Esophagus squamous epithelium (tissue), 4 donors: ENCODE measurements at regions not wholly inside any gene's neighbourhood (a gene's known extent, or its start where the extent isn't known, plus 50 kb on each side); places are given as distances from the start of the nearest gene placed in this dataset.

ENCODE experiments used
- CTCF ChIP-seq, 6 experiments: fragments of 450-650 bp in 4 of 6; fragments of 200-600 bp in 2 of 6; sonication (generic) in 2 of 6; IDR thresholded peaks; one replicate each; pipeline ENCODE4 v1.5.1; 2016 to 2019; ENCODE audit warnings: antibody characterized with exemption in 6 of 6, mild to moderate bottlenecking in 4 of 6, moderate library complexity in 4 of 6
- POLR2A ChIP-seq, 4 donors: fragments of 450-650 bp; IDR thresholded peaks; one replicate each; pipeline ENCODE4 v1.6.1; 2017; ENCODE audit warnings: antibody characterized with exemption in 4 of 4, mild to moderate bottlenecking in 4 of 4, moderate library complexity in 3 of 4

GRCh38 chr2:234594715-234595114, 97.8 kb upstream of the ARL4C start:
- no peak for TF ChIP-seq CTCF (IDR thresholded peaks at IDR 0.05)
- TF ChIP-seq POLR2A (IDR thresholded peaks at IDR 0.05) = no peak
